HG02852 (cell line): ENCODE measurements at regions not wholly inside any gene's neighbourhood (a gene's known extent, or its start where the extent isn't known, plus 50 kb on each side); places are given as distances from the start of the nearest gene placed in this dataset.

Experiments
- ATAC-seq: cut with Tn5 transposase; IDR thresholded peaks from one replicate; pipeline ENCODE4 v1.9.1; 2021; ENCODE audit warnings: mild to moderate bottlenecking, moderate library complexity; ENCODE audit not compliant: unreplicated experiment

GRCh38 chr21:18460979-18461378 is 57.4 kb upstream of the TMPRSS15 start:
- no peak for ATAC-seq

GRCh38 chr21:18461743-18462142 is 58.2 kb upstream of the TMPRSS15 start:
- ATAC-seq: no peak

GRCh38 chr21:18467715-18468114 is 64.1 kb upstream of the TMPRSS15 start:
- ATAC-seq: no peak

- no peak for ATAC-seq
Observed at GRCh38 chr21:18468790-18469189, 65.2 kb upstream of the TMPRSS15 start.

- no peak for ATAC-seq
Observed at GRCh38 chr21:18476639-18477038, 73.1 kb upstream of the TMPRSS15 start.

GRCh38 chr21:18477043-18477442 is 73.5 kb upstream of the TMPRSS15 start:
- no peak for ATAC-seq

- no peak for ATAC-seq
Observed at GRCh38 chr21:18478513-18478912, 74.9 kb upstream of the TMPRSS15 start.

GRCh38 chr21:18488252-18488651 is 84.7 kb upstream of the TMPRSS15 start:
- no peak for ATAC-seq

GRCh38 chr21:18493422-18493821 is 89.8 kb upstream of the TMPRSS15 start:
- no peak for ATAC-seq

- ATAC-seq: no peak
Observed at GRCh38 chr21:18495523-18495922, 91.9 kb upstream of the TMPRSS15 start.

- ATAC-seq: no peak
Observed at GRCh38 chr21:18498431-18498830, 94.8 kb upstream of the TMPRSS15 start.

GRCh38 chr21:18499761-18500376 is 96.3 kb upstream of the TMPRSS15 start:
- no peak for ATAC-seq

GRCh38 chr21:18518054-18518481 is 114.5 kb upstream of the TMPRSS15 start:
- ATAC-seq: no peak

GRCh38 chr21:18521204-18521603 is 117.6 kb upstream of the TMPRSS15 start:
- no peak for ATAC-seq

GRCh38 chr21:18522181-18522972 is 118.8 kb upstream of the TMPRSS15 start:
- no peak for ATAC-seq

- ATAC-seq: no peak
Observed at GRCh38 chr21:18524097-18524880, 120.7 kb upstream of the TMPRSS15 start.

- ATAC-seq: no peak
Observed at GRCh38 chr21:18529254-18529653, 125.7 kb upstream of the TMPRSS15 start.

GRCh38 chr21:18542081-18542480 is 138.5 kb upstream of the TMPRSS15 start:
- no peak for ATAC-seq

GRCh38 chr21:18545908-18546307 is 142.3 kb upstream of the TMPRSS15 start:
- no peak for ATAC-seq

GRCh38 chr21:18547347-18547746 is 143.8 kb upstream of the TMPRSS15 start:
- ATAC-seq: no peak

- no peak for ATAC-seq
Observed at GRCh38 chr21:18548249-18548648, 144.7 kb upstream of the TMPRSS15 start.
